Gastroesophageal sphincter (tissue), 3 donors: ENCODE measurements at regions not wholly inside any gene's neighbourhood (a gene's known extent, or its start where the extent isn't known, plus 50 kb on each side); places are given as distances from the start of the nearest gene placed in this dataset.

Experiments used
- CTCF ChIP-seq, 4 experiments: fragments of 200-600 bp in 2 of 4; fragments of 450-650 bp in 2 of 4; sonication (generic) in 1 of 4; IDR thresholded peaks; one replicate each; pipeline ENCODE4 v1.5.1; 2017 to 2019; ENCODE audit warnings: antibody characterized with exemption in 4 of 4, mild to moderate bottlenecking in 2 of 4, moderate library complexity in 2 of 4
- POLR2AphosphoS5 ChIP-seq: sonication (generic); formaldehyde crosslinking; IDR thresholded peaks from one replicate; pipeline ENCODE4 v1.6.1; 2017; ENCODE audit warnings: antibody characterized with exemption

- TF ChIP-seq CTCF (IDR thresholded peaks at IDR 0.05), result peak in 1 of 4 experiments; percentile 18
- peak; percentile 97 for TF ChIP-seq POLR2AphosphoS5
These were observed 356.3 kb upstream of the TNRC6C start for GRCh38 chr17:77602062-77602746.
